Lower leg skin (tissue), 3 donors: ENCODE measurements at regions not wholly inside any gene's neighbourhood (a gene's known extent, or its start where the extent isn't known, plus 50 kb on each side); places are given as distances from the start of the nearest gene placed in this dataset.

Experiments used
- DNase-seq, 2 donors: peaks; one replicate each; pipeline ENCODE4 v3.0.0-alpha.2; 2019; ENCODE audit warnings: low spot score in 2 of 2
- H3K4me3 ChIP-seq: fragments of 200-600 bp; sonication (generic); 2 replicates; pipeline ENCODE4 v1.5.1; 2017; ENCODE audit warnings: mild to moderate bottlenecking, low read depth; ENCODE audit not compliant: poor library complexity, severe bottlenecking
- POLR2A ChIP-seq, 2 donors: fragments of 450-650 bp; IDR thresholded peaks; one replicate each; pipeline ENCODE4 v1.6.1; 2016 to 2017; ENCODE audit warnings: antibody characterized with exemption in 2 of 2, mild to moderate bottlenecking in 1 of 2, moderate library complexity in 1 of 2
- WGBS, 2 donors: methylation state at CpG; one replicate each; pipeline ENCODE4 v1.1.5; 2018; 5-methylcytosine and 5-hydroxymethylcytosine counted together
- intact Hi-C: fragments of 100-400 bp; cut with DNase I; formaldehyde crosslinking; loops from one replicate; pipeline ENCODE4 v1.15.0; 2023; ENCODE audit warnings: low total_unique reads

DNA sequence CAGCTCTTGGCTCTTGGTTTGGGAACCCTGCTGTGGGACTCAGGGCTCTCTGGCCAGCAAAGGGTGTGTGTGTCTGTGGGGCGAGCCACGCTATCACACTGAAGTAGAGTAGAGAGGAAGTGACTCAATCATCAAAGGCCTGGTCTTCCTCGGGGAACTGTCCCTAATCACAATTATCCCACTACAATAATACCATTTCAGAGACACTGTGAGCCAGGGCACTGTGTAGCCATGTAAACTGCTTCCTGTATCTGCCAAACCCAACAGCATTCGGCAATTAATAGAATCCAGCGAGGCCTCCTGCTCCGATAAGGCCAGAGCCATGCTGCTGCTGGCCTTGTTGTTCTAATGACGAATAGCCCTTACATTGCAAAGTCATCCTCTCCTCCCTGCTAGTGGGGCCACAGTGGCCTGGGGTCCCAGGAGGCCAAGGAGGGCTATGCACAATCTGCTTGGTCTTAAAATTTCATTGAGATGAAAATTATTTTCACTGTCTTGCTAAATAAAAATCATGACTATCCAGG is 49.8 kb upstream of the LMO2 start:
- DNase-seq, result no peak
- WGBS, 2 donors, result 54 to 58% methylated on average over 7 of the region's 7 CpGs
- intact Hi-C loops, result no loop called here
- H3K4me3 ChIP-seq, result no peak overlapping the region
- TF ChIP-seq POLR2A (IDR thresholded peaks at IDR 0.05), result no peak
